ENCODE measurements at regions not wholly inside any gene's neighbourhood (a gene's known extent, or its start where the extent isn't known, plus 50 kb on each side); places are given as distances from the start of the nearest gene placed in this dataset.

DNA sequence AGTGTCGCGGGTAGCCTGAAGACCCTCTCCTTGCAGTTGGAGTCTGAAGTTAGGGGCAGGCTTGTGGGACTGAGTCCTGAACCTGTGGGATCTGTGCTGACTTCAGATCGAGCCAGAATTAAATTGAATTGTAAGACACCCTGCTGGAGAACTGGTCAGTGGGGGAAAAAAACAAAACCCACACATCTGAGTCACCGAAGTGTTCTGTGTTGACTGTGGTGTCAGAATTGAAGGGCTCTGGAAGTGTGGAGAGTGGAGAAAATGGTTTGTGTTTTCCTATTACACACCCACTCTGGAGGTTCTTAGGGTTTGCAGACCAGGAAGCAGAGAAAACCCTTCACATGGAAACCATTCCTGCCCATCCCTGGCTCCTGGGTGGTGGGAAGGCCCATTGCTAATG is 209.5 kb upstream of the GALNT2 start:
- Histone ChIP-seq H3K27ac (ENCODE audit: low read depth in 1 of 2, low read length in 2 of 2) (no peak overlapping the region), H3K9ac (ENCODE audit: low read depth in 1 of 2, low read length in 2 of 2) (no peak overlapping the region), H3K4me3 (ENCODE audit: low read depth in 1 of 3, low read length in 3 of 3) (no peak overlapping the region), H3K4me1 (ENCODE audit: control insufficient read depth in 4 of 4, insufficient read depth in 4 of 4, low read length in 3 of 4) (no peaks in the 10 kb centered on the region), H3K9me3 (ENCODE audit: control insufficient read depth in 4 of 4, low read length in 3 of 4) (no peaks in the 10 kb centered on the region), H3K27me3 (ENCODE audit: control insufficient read depth in 4 of 4, insufficient read depth in 4 of 4, low read length in 3 of 4) (no peaks in the 10 kb centered on the region), H3K36me3 (ENCODE audit: control insufficient read depth in 4 of 4, insufficient read depth in 3 of 4, low read depth in 1 of 4, low read length in 3 of 4) (no peaks in the 10 kb centered on the region)
- 93% methylated on average over 4 of the region's 4 CpGs for WGBS
- TF ChIP-seq GABPA (IDR thresholded peaks at IDR 0.05 in 1 of 2, conservative IDR thresholded peaks at IDR 0.05 in 1 of 2) (no peak), EGR1 (IDR thresholded peaks at IDR 0.05; ENCODE audit: low read depth in 2 of 2) (no peak), RAD21 (IDR thresholded peaks at IDR 0.05) (no peak), HNF4A (conservative IDR thresholded peaks at IDR 0.05) (no peak), FOXA2 (IDR thresholded peaks at IDR 0.05) (no peak)
- TF ChIP-seq, protein P1, sequence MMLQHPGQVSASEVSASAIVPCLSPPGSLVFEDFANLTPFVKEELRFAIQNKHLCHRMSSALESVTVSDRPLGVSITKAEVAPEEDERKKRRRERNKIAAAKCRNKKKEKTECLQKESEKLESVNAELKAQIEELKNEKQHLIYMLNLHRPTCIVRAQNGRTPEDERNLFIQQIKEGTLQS (IDR thresholded peaks at IDR 0.05): no peak
- TF ChIP-seq, protein P2, sequence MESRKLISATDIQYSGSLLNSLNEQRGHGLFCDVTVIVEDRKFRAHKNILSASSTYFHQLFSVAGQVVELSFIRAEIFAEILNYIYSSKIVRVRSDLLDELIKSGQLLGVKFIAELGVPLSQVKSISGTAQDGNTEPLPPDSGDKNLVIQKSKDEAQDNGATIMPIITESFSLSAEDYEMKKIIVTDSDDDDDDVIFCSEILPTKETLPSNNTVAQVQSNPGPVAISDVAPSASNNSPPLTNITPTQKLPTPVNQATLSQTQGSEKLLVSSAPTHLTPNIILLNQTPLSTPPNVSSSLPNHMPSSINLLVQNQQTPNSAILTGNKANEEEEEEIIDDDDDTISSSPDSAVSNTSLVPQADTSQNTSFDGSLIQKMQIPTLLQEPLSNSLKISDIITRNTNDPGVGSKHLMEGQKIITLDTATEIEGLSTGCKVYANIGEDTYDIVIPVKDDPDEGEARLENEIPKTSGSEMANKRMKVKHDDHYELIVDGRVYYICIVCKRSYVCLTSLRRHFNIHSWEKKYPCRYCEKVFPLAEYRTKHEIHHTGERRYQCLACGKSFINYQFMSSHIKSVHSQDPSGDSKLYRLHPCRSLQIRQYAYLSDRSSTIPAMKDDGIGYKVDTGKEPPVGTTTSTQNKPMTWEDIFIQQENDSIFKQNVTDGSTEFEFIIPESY (IDR thresholded peaks at IDR 0.05): no peak
- no peak for DNase-seq (ENCODE audit: low spot score)

- no peak overlapping the region for H3K27ac ChIP-seq (ENCODE audit: low read depth in 1 of 2, low read length in 2 of 2)
- TF ChIP-seq, protein P1 (IDR thresholded peaks at IDR 0.05): no peak
- TF ChIP-seq, protein P3, sequence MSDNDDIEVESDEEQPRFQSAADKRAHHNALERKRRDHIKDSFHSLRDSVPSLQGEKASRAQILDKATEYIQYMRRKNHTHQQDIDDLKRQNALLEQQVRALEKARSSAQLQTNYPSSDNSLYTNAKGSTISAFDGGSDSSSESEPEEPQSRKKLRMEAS (IDR thresholded peaks at IDR 0.05): no peak
- no peak for TF ChIP-seq HNF4G (IDR thresholded peaks at IDR 0.05)
- TF ChIP-seq, protein P4, sequence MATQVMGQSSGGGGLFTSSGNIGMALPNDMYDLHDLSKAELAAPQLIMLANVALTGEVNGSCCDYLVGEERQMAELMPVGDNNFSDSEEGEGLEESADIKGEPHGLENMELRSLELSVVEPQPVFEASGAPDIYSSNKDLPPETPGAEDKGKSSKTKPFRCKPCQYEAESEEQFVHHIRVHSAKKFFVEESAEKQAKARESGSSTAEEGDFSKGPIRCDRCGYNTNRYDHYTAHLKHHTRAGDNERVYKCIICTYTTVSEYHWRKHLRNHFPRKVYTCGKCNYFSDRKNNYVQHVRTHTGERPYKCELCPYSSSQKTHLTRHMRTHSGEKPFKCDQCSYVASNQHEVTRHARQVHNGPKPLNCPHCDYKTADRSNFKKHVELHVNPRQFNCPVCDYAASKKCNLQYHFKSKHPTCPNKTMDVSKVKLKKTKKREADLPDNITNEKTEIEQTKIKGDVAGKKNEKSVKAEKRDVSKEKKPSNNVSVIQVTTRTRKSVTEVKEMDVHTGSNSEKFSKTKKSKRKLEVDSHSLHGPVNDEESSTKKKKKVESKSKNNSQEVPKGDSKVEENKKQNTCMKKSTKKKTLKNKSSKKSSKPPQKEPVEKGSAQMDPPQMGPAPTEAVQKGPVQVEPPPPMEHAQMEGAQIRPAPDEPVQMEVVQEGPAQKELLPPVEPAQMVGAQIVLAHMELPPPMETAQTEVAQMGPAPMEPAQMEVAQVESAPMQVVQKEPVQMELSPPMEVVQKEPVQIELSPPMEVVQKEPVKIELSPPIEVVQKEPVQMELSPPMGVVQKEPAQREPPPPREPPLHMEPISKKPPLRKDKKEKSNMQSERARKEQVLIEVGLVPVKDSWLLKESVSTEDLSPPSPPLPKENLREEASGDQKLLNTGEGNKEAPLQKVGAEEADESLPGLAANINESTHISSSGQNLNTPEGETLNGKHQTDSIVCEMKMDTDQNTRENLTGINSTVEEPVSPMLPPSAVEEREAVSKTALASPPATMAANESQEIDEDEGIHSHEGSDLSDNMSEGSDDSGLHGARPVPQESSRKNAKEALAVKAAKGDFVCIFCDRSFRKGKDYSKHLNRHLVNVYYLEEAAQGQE (IDR thresholded peaks at IDR 0.05): no peak
- TF ChIP-seq FOXA2 (IDR thresholded peaks at IDR 0.05): no peak
- TF ChIP-seq, protein P2 (IDR thresholded peaks at IDR 0.05): no peak
- no peak for TF ChIP-seq RXRA (IDR thresholded peaks at IDR 0.05)
- TF ChIP-seq SP1 (IDR thresholded peaks at IDR 0.05): no peak
- no peak for TF ChIP-seq JUND (IDR thresholded peaks at IDR 0.05)
- TF ChIP-seq CTCF (IDR thresholded peaks at IDR 0.05; ENCODE audit: low read depth, low read length, missing input control): no peak
- no peak for TF ChIP-seq GABPA (IDR thresholded peaks at IDR 0.05 in 1 of 2, conservative IDR thresholded peaks at IDR 0.05 in 1 of 2)
- TF ChIP-seq NR2F2 (IDR thresholded peaks at IDR 0.05): no peak
- no peak for TF ChIP-seq RAD21 (IDR thresholded peaks at IDR 0.05)
- TF ChIP-seq EGR1 (IDR thresholded peaks at IDR 0.05; ENCODE audit: low read depth in 2 of 2): no peak
- TF ChIP-seq YY1 (IDR thresholded peaks at IDR 0.05): no peak
- TF ChIP-seq HNF4A (conservative IDR thresholded peaks at IDR 0.05): no peak
- no peak for TF ChIP-seq FOXA1 (IDR thresholded peaks at IDR 0.05)
- no peak for TF ChIP-seq TAF1 (conservative IDR thresholded peaks at IDR 0.05)
- no peak for DNase-seq (ENCODE audit: low spot score)
- no peaks in the 10 kb centered on the region for H3K9me3 ChIP-seq (ENCODE audit: control insufficient read depth in 4 of 4, low read length in 3 of 4)
- no peaks in the 10 kb centered on the region for H3K27me3 ChIP-seq (ENCODE audit: control insufficient read depth in 4 of 4, insufficient read depth in 4 of 4, low read length in 3 of 4)
- WGBS: 78% methylated on average over 5 of the region's 5 CpGs
- no peak overlapping the region for H3K4me3 ChIP-seq (ENCODE audit: low read depth in 1 of 3, low read length in 3 of 3)
- no peaks in the 10 kb centered on the region for H3K4me1 ChIP-seq (ENCODE audit: control insufficient read depth in 4 of 4, insufficient read depth in 4 of 4, low read length in 3 of 4)
- no peak overlapping the region for H3K9ac ChIP-seq (ENCODE audit: low read depth in 1 of 2, low read length in 2 of 2)
- H3K36me3 ChIP-seq (ENCODE audit: control insufficient read depth in 4 of 4, insufficient read depth in 3 of 4, low read depth in 1 of 4, low read length in 3 of 4): no peaks in the 10 kb centered on the region
These were observed 208.0 kb upstream of the GALNT2 start for GRCh38 chr1:229859026-229859425.

All from liver (tissue), 8 donors.